Calu3 (cell line): ENCODE measurements at regions not wholly inside any gene's neighbourhood (a gene's known extent, or its start where the extent isn't known, plus 50 kb on each side); places are given as distances from the start of the nearest gene placed in this dataset.

Experiments
- BruUV-seq: library from RNA; stranded (reverse); fragments of 400-500 nt; replicated peaks from 2 replicates; lab custom pipeline; 2021; lab: Mats Ljungman, UMichigan
- CTCF ChIA-PET: fragments of 300-600 bp; sonication (Branson Sonifier 250); formaldehyde crosslinking; loops from one replicate; lab custom pipeline; 2022; ENCODE audit warnings: antibody characterized with exemption; lab: Charles Lee
- DNase-seq: peaks from one replicate; pipeline ENCODE4 v3.0.0; 2022
- H3K27ac Mint-ChIP-seq: one replicate; pipeline ENCODE4 v1.8.0; 2022; ENCODE audit warnings: mixed read lengths; ENCODE audit not compliant: unreplicated experiment
- H3K27me3 Mint-ChIP-seq: one replicate; pipeline ENCODE4 v1.8.0; 2022; ENCODE audit warnings: mixed read lengths; ENCODE audit not compliant: unreplicated experiment
- H3K36me3 Mint-ChIP-seq: one replicate; pipeline ENCODE4 v1.8.0; 2022; ENCODE audit warnings: mild to moderate bottlenecking, moderate library complexity, mixed read lengths; ENCODE audit not compliant: insufficient read depth, unreplicated experiment
- H3K4me1 Mint-ChIP-seq: one replicate; pipeline ENCODE4 v1.8.0; 2022; ENCODE audit warnings: mild to moderate bottlenecking, low read depth, mixed read lengths; ENCODE audit not compliant: unreplicated experiment
- H3K4me3 Mint-ChIP-seq: one replicate; pipeline ENCODE4 v1.8.0; 2022; ENCODE audit warnings: mild to moderate bottlenecking, low read depth, moderate library complexity, mixed read lengths; ENCODE audit not compliant: unreplicated experiment
- H3K9me3 Mint-ChIP-seq: one replicate; pipeline ENCODE4 v1.8.0; 2022; ENCODE audit warnings: low read depth, mixed read lengths; ENCODE audit not compliant: unreplicated experiment
- CTCF ChIP-seq: fragments of 200-600 bp; IDR thresholded peaks from one replicate; pipeline ENCODE4 v1.8.0; 2022; ENCODE audit warnings: antibody characterized with exemption; ENCODE audit not compliant: unreplicated experiment
- intact Hi-C: fragments of 100-400 bp; cut with micrococcal nuclease; formaldehyde crosslinking; loops from one replicate; pipeline ENCODE4 v1.10.0; 2022; ENCODE audit not compliant: unreplicated experiment

GRCh38 chr2:556485-556884 lies 120.7 kb downstream of the TMEM18 start:
- no TSS peak for BruUV-seq
- Mint-ChIP-seq H3K27ac (no peak overlapping the region), H3K27me3 (peaks cover 37% of the 10 kb centered on the region), H3K4me3 (no peak overlapping the region), H3K36me3 (no peaks in the 10 kb centered on the region), H3K4me1 (no peaks in the 10 kb centered on the region), H3K9me3 (no peaks in the 10 kb centered on the region)
- intact Hi-C loops, result no loop called here
- DNase-seq, result no peak
- TF ChIP-seq CTCF, result no peak
- CTCF ChIA-PET, result no interaction called here

DNA sequence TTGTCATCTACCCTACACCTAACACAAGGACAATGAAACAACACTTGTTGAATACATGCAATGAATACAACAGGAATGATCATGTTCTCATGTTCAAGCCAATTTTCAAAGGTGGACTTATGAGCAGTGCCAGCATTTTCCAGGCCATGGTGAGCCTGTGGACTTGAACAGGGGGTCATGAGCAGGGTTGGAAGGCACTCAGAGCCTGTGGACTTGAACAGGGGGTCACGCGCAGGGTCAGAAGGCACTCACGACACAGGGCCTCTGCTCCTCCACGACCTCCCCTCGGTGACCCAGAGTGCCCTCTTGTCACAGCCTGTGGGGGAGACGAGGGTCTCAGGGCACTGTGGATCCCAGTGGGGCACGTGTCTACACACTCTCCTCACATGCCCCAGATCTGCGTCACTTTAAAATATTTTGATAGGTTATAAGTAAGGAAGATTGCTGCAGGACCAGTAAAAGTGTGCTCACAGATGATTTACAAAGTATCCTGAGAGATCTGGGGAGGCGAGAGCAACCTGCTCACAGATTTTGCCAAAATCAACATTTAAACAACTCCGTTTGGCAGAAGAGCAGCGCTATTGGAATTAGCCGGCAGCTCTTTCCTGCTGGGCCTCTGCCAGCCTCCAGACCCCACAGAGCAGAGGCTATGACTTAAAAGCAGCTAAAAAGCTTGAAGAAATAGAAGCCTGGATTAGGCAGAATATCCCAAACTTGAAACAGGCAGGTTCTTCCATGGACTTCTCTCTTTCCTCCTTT lies 121.9 kb downstream of the TMEM18 start:
- CTCF ChIA-PET, result no interaction called here
- Mint-ChIP-seq H3K4me1 (no peaks in the 10 kb centered on the region), H3K27ac (no peak overlapping the region), H3K4me3 (no peak overlapping the region), H3K27me3 (peaks cover 41% of the 10 kb centered on the region), H3K36me3 (no peaks in the 10 kb centered on the region), H3K9me3 (no peaks in the 10 kb centered on the region)
- TF ChIP-seq CTCF, result no peak
- no TSS peak for BruUV-seq
- DNase-seq, result no peak
- intact Hi-C loops, result no loop called here

DNA sequence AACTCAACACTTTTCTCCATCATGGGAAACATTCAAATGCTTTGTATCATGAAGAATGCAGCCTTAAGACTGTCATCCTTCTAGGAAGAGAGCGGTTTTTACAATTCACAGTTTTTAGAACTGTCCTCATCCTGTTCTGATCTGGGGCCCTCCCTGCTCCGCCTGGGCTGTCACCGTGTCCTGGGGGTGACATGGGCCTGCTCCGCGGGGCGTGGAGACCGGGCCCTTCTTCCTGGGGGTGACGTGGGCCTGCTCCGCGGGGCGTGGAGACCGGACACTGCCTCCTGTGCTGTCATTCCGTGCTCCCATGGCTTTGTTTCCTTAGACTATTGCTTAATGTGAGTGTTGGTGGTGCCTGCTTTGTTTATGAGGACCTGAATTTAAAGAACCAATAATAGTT lies 122.8 kb downstream of the TMEM18 start:
- Mint-ChIP-seq H3K36me3 (no peaks in the 10 kb centered on the region), H3K27ac (no peak overlapping the region), H3K4me3 (no peak overlapping the region), H3K27me3 (peaks cover 38% of the 10 kb centered on the region), H3K9me3 (no peaks in the 10 kb centered on the region), H3K4me1 (no peaks in the 10 kb centered on the region)
- intact Hi-C loops, result no loop called here
- DNase-seq, result no peak
- no peak for TF ChIP-seq CTCF
- BruUV-seq, result no TSS peak
- CTCF ChIA-PET, result no interaction called here

GRCh38 chr2:552906-553305 lies 124.3 kb downstream of the TMEM18 start:
- H3K27me3 Mint-ChIP-seq, result peaks cover 30% of the 10 kb centered on the region
- H3K4me1 Mint-ChIP-seq, result no peaks in the 10 kb centered on the region
- CTCF ChIA-PET, result no interaction called here
- H3K9me3 Mint-ChIP-seq, result no peaks in the 10 kb centered on the region
- H3K27ac Mint-ChIP-seq, result no peak overlapping the region
- no TSS peak for BruUV-seq
- TF ChIP-seq CTCF, result no peak
- intact Hi-C loops, result no loop called here
- H3K4me3 Mint-ChIP-seq, result no peak overlapping the region
- H3K36me3 Mint-ChIP-seq, result no peaks in the 10 kb centered on the region
- DNase-seq, result no peak
